Heart left ventricle (tissue), 13 donors: ENCODE measurements at regions not wholly inside any gene's neighbourhood (a gene's known extent, or its start where the extent isn't known, plus 50 kb on each side); places are given as distances from the start of the nearest gene placed in this dataset.

ENCODE experiments used
- CTCF ChIP-seq, 12 donors: fragments of 200-600 bp; sonication (generic) in 4 of 12; IDR thresholded peaks; one replicate each; pipeline versions ENCODE4 v1.5.0 to v1.8.0; 2018 to 2022; ENCODE audit warnings: antibody characterized with exemption in 12 of 12, mild to moderate bottlenecking in 5 of 12
- POLR2A ChIP-seq, 2 donors: fragments of 450-650 bp; IDR thresholded peaks; one replicate each; pipeline ENCODE4 v1.6.1; 2017; ENCODE audit warnings: antibody characterized with exemption in 2 of 2, mild to moderate bottlenecking in 2 of 2, moderate library complexity in 2 of 2
- donor health status: ischemic (EF 13 %, LVEDD 7.1; RV severe dilation, severe dysfunction).
- donor health status: DM: no; HTN: yes; CAD: no.
- donor health status: DM: no; HTN: no; CAD: no.
- donor health status: ischemic (EF 25% LVEDD 6.9; RV normal size, moderate dysfunction).
- donor health status: ischemic (EF 25% LVEDD 5.7; RV mildly dilated, moderate dysfunction).
- donor health status: ischemic (EF 35%, LVEDD 5.7; RV mildly dilated, moderate dysfunction).
- donor health status: nonischemic (EF 11% LVEDD 7.7; RV severe dilation, severe dysfunction).
- donor health status: DM: yes; HTN: yes; CAD: no.
- donor health status: PGD.
- donor health status: ischemic (EF 29% LVEDD 5.4; RV normal size, mild dysfunction).
- donor health status: nonischemic (EF 23%, LVEDD 6.1; RV moderate dilation, normal function).

DNA sequence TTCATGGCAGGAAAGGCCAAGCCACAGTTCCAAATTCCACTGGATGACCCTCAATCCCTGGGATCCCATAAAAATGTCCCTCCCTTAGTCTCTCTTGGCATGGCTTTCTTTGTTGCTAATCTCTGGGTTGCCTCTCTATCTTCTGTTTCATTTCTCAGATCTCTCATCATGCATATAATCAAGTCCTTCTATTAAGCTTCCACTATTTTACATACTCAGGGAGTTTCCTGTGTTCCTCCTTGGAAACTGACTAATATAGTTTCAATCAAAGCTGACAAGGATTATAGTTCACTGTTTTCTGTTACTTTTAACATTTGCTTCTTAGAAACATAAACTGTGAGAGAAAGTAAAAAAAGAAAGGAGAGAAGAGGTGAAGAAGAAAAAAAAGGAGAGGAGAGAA is 113.8 kb upstream of the COL8A1 start:
- TF ChIP-seq CTCF (IDR thresholded peaks at IDR 0.05) (no peak), POLR2A (IDR thresholded peaks at IDR 0.05) (no peak)
